Vagina (tissue), 2 donors: ENCODE measurements at regions not wholly inside any gene's neighbourhood (a gene's known extent, or its start where the extent isn't known, plus 50 kb on each side); places are given as distances from the start of the nearest gene placed in this dataset.

Experiments
- DNase-seq, 2 donors: peaks; one replicate each; pipeline ENCODE4 v3.0.0-alpha.2; 2017; ENCODE audit errors: extremely low spot score in 2 of 2
- H3K27ac ChIP-seq: fragments of 200-600 bp; sonication (generic); one replicate; pipeline ENCODE4 v1.5.1; 2019
- H3K27me3 ChIP-seq: fragments of 200-600 bp; sonication (generic); one replicate; pipeline ENCODE4 v1.5.1; 2019
- H3K36me3 ChIP-seq, 2 donors: fragments of 200-600 bp; sonication (generic); one replicate each; pipeline ENCODE4 v1.5.1; 2017 to 2019
- H3K4me1 ChIP-seq: fragments of 200-600 bp; sonication (generic); one replicate; pipeline ENCODE4 v1.5.1; 2019
- H3K4me3 ChIP-seq, 2 donors: fragments of 200-600 bp; sonication (generic); 1 replicate in 1 of 2; 2 replicates in 1 of 2; pipeline ENCODE4 v1.5.1; 2016 to 2019
- H3K9me3 ChIP-seq: fragments of 200-600 bp; sonication (generic); one replicate; pipeline ENCODE4 v1.5.1; 2019
- CTCF ChIP-seq, 3 experiments: fragments of 450-650 bp in 2 of 3; fragments of 200-600 bp in 1 of 3; sonication (generic) in 1 of 3; IDR thresholded peaks; one replicate each; pipeline ENCODE4 v1.5.1; 2017 to 2019; ENCODE audit warnings: antibody characterized with exemption in 3 of 3, mild to moderate bottlenecking in 2 of 3, moderate library complexity in 2 of 3
- POLR2A ChIP-seq, 2 donors: fragments of 450-650 bp; IDR thresholded peaks; one replicate each; pipeline ENCODE4 v1.6.1; 2017; ENCODE audit warnings: antibody characterized with exemption in 2 of 2, mild to moderate bottlenecking in 2 of 2, moderate library complexity in 2 of 2
- POLR2AphosphoS5 ChIP-seq, 2 donors: sonication (generic); formaldehyde crosslinking; IDR thresholded peaks; one replicate each; pipeline ENCODE4 v1.9.0; 2017; ENCODE audit warnings: antibody characterized with exemption in 2 of 2, mild to moderate bottlenecking in 2 of 2, low read depth in 1 of 2; ENCODE audit not compliant: insufficient read depth in 1 of 2
- intact Hi-C: fragments of 100-400 bp; cut with DNase I; formaldehyde crosslinking; loops from one replicate; pipeline ENCODE4 v1.15.1; 2023

GRCh38 chr13:107291875-107292274 lies 723.9 kb upstream of the ARGLU1 start:
- no peak for DNase-seq
- H3K4me3 ChIP-seq, result no peak overlapping the region
- H3K36me3 ChIP-seq, result no peaks in the 10 kb centered on the region
- no peaks in the 10 kb centered on the region for H3K9me3 ChIP-seq
- H3K27ac ChIP-seq, result no peak overlapping the region
- H3K27me3 ChIP-seq, result no peaks in the 10 kb centered on the region
- intact Hi-C loops, result no loop called here
- no peak for TF ChIP-seq CTCF (IDR thresholded peaks at IDR 0.05)
- no peak for TF ChIP-seq POLR2AphosphoS5 (IDR thresholded peaks at IDR 0.05; ENCODE audit: insufficient read depth in 1 of 2, low read depth in 1 of 2)
- no peak for TF ChIP-seq POLR2A (IDR thresholded peaks at IDR 0.05)
- no peaks in the 10 kb centered on the region for H3K4me1 ChIP-seq

- no peak for DNase-seq
- Histone ChIP-seq H3K27me3 (no peaks in the 10 kb centered on the region), H3K4me1 (no peaks in the 10 kb centered on the region), H3K4me3 (no peak overlapping the region), H3K9me3 (no peaks in the 10 kb centered on the region), H3K36me3 (no peaks in the 10 kb centered on the region), H3K27ac (no peak overlapping the region)
- intact Hi-C loops, result no loop called here
- TF ChIP-seq POLR2AphosphoS5 (IDR thresholded peaks at IDR 0.05; ENCODE audit: insufficient read depth in 1 of 2, low read depth in 1 of 2) (no peak), CTCF (IDR thresholded peaks at IDR 0.05) (no peak), POLR2A (IDR thresholded peaks at IDR 0.05) (no peak)
Measured at GRCh38 chr13:107289540-107289939, 721.6 kb upstream of the ARGLU1 start.

GRCh38 chr13:107284173-107284572 lies 716.2 kb upstream of the ARGLU1 start:
- Histone ChIP-seq H3K4me1 (no peaks in the 10 kb centered on the region), H3K9me3 (no peaks in the 10 kb centered on the region), H3K4me3 (no peak overlapping the region), H3K27ac (no peak overlapping the region), H3K27me3 (no peaks in the 10 kb centered on the region), H3K36me3 (no peaks in the 10 kb centered on the region)
- intact Hi-C loops, result no loop called here
- no peak for TF ChIP-seq POLR2AphosphoS5 (IDR thresholded peaks at IDR 0.05; ENCODE audit: insufficient read depth in 1 of 2, low read depth in 1 of 2)
- TF ChIP-seq POLR2A (IDR thresholded peaks at IDR 0.05), result no peak
- no peak for TF ChIP-seq CTCF (IDR thresholded peaks at IDR 0.05)
- no peak for DNase-seq

GRCh38 chr13:107277911-107278310 lies 710.0 kb upstream of the ARGLU1 start:
- intact Hi-C loops, result no loop called here
- TF ChIP-seq POLR2A (IDR thresholded peaks at IDR 0.05) (no peak), POLR2AphosphoS5 (IDR thresholded peaks at IDR 0.05; ENCODE audit: insufficient read depth in 1 of 2, low read depth in 1 of 2) (no peak), CTCF (IDR thresholded peaks at IDR 0.05) (no peak)
- Histone ChIP-seq H3K4me1 (no peaks in the 10 kb centered on the region), H3K36me3 (no peaks in the 10 kb centered on the region), H3K9me3 (no peaks in the 10 kb centered on the region), H3K27ac (no peak overlapping the region), H3K4me3 (no peak overlapping the region), H3K27me3 (no peaks in the 10 kb centered on the region)
- DNase-seq, result no peak

GRCh38 chr13:107276936-107277335 lies 709.0 kb upstream of the ARGLU1 start:
- TF ChIP-seq POLR2A (IDR thresholded peaks at IDR 0.05), result no peak
- no peak for TF ChIP-seq POLR2AphosphoS5 (IDR thresholded peaks at IDR 0.05; ENCODE audit: insufficient read depth in 1 of 2, low read depth in 1 of 2)
- TF ChIP-seq CTCF (IDR thresholded peaks at IDR 0.05), result no peak
- H3K4me1 ChIP-seq, result no peaks in the 10 kb centered on the region
- H3K36me3 ChIP-seq, result no peaks in the 10 kb centered on the region
- no peak overlapping the region for H3K27ac ChIP-seq
- DNase-seq, result no peak
- no peak overlapping the region for H3K4me3 ChIP-seq
- no peaks in the 10 kb centered on the region for H3K27me3 ChIP-seq
- intact Hi-C loops, result no loop called here
- H3K9me3 ChIP-seq, result no peaks in the 10 kb centered on the region
